Neural crest cell (in vitro differentiated cells): ENCODE measurements at regions not wholly inside any gene's neighbourhood (a gene's known extent, or its start where the extent isn't known, plus 50 kb on each side); places are given as distances from the start of the nearest gene placed in this dataset.

Experiments used
- DNase-seq: peaks from one replicate; pipeline ENCODE4 v3.0.0; 2021; ENCODE audit warnings: low read depth, mixed read lengths, low spot score
- H3K27ac Mint-ChIP-seq: one replicate; pipeline ENCODE4 v1.8.0; 2021; ENCODE audit warnings: mild to moderate bottlenecking, mixed read lengths; ENCODE audit not compliant: unreplicated experiment
- H3K27me3 Mint-ChIP-seq: 2 replicates; pipeline ENCODE4 v1.8.0; 2021; ENCODE audit warnings: low read depth, mild to moderate bottlenecking, mixed read lengths
- H3K36me3 Mint-ChIP-seq: 2 replicates; pipeline ENCODE4 v1.8.0; 2021; ENCODE audit warnings: low read depth, mild to moderate bottlenecking, mixed read lengths
- H3K4me1 Mint-ChIP-seq: 2 replicates; pipeline ENCODE4 v1.8.0; 2021; ENCODE audit warnings: mixed read lengths
- H3K4me3 Mint-ChIP-seq: one replicate; pipeline ENCODE4 v1.8.0; 2021; ENCODE audit warnings: mild to moderate bottlenecking, mixed read lengths
- H3K9me3 Mint-ChIP-seq: 2 replicates; pipeline ENCODE4 v1.8.0; 2021; ENCODE audit warnings: mixed read lengths
- CTCF ChIP-seq: fragments of 200-600 bp; sonication (generic); conservative IDR thresholded peaks from 2 replicates; pipeline ENCODE4 v1.5.0; 2021; ENCODE audit warnings: antibody characterized with exemption, mild to moderate bottlenecking

GRCh38 chr1:55635856-55636255 lies 420.7 kb upstream of the USP24 start:
- H3K36me3 Mint-ChIP-seq, result no peaks in the 10 kb centered on the region
- H3K27me3 Mint-ChIP-seq, result no peaks in the 10 kb centered on the region
- H3K4me3 Mint-ChIP-seq, result no peak overlapping the region
- no peak for DNase-seq
- no peaks in the 10 kb centered on the region for H3K4me1 Mint-ChIP-seq
- peaks cover 6% of the 10 kb centered on the region for H3K9me3 Mint-ChIP-seq
- H3K27ac Mint-ChIP-seq, result no peak overlapping the region
- TF ChIP-seq CTCF, result no peak

- DNase-seq, result no peak
- Mint-ChIP-seq H3K36me3 (no peaks in the 10 kb centered on the region), H3K27ac (no peak overlapping the region), H3K4me1 (no peaks in the 10 kb centered on the region), H3K4me3 (no peak overlapping the region), H3K9me3 (peaks cover 6% of the 10 kb centered on the region), H3K27me3 (no peaks in the 10 kb centered on the region)
- no peak for TF ChIP-seq CTCF
Observed at GRCh38 chr1:55634516-55634915, 419.4 kb upstream of the USP24 start.

- Mint-ChIP-seq H3K27me3 (no peaks in the 10 kb centered on the region), H3K36me3 (no peaks in the 10 kb centered on the region), H3K27ac (no peak overlapping the region), H3K4me1 (no peaks in the 10 kb centered on the region), H3K9me3 (peaks cover 6% of the 10 kb centered on the region), H3K4me3 (no peak overlapping the region)
- TF ChIP-seq CTCF, result no peak
- DNase-seq, result no peak
Observed at GRCh38 chr1:55632906-55633305, 417.7 kb upstream of the USP24 start.

- peaks cover 3% of the 10 kb centered on the region for H3K9me3 Mint-ChIP-seq
- no peak overlapping the region for H3K27ac Mint-ChIP-seq
- no peak overlapping the region for H3K4me3 Mint-ChIP-seq
- no peak for DNase-seq
- H3K4me1 Mint-ChIP-seq, result peaks cover 5% of the 10 kb centered on the region
- TF ChIP-seq CTCF, result no peak
- H3K27me3 Mint-ChIP-seq, result no peaks in the 10 kb centered on the region
- no peaks in the 10 kb centered on the region for H3K36me3 Mint-ChIP-seq
Observed at GRCh38 chr1:55632058-55632457, 416.9 kb upstream of the USP24 start.

GRCh38 chr1:55631509-55631908 lies 416.3 kb upstream of the USP24 start:
- Mint-ChIP-seq H3K4me3 (no peak overlapping the region), H3K4me1 (peaks cover 7% of the 10 kb centered on the region), H3K27ac (no peak overlapping the region), H3K27me3 (no peaks in the 10 kb centered on the region), H3K36me3 (no peaks in the 10 kb centered on the region), H3K9me3 (peaks cover under 1% of the 10 kb centered on the region)
- no peak for DNase-seq
- no peak for TF ChIP-seq CTCF

GRCh38 chr1:55626326-55626725 lies 411.2 kb upstream of the USP24 start:
- H3K9me3 Mint-ChIP-seq, result no peaks in the 10 kb centered on the region
- no peak for DNase-seq
- H3K36me3 Mint-ChIP-seq, result no peaks in the 10 kb centered on the region
- H3K27ac Mint-ChIP-seq, result no peak overlapping the region
- peaks cover 11% of the 10 kb centered on the region for H3K4me1 Mint-ChIP-seq
- no peaks in the 10 kb centered on the region for H3K27me3 Mint-ChIP-seq
- no peak overlapping the region for H3K4me3 Mint-ChIP-seq
- no peak for TF ChIP-seq CTCF
